Astrocyte (in vitro differentiated cells and primary cell): ENCODE measurements at regions not wholly inside any gene's neighbourhood (a gene's known extent, or its start where the extent isn't known, plus 50 kb on each side); places are given as distances from the start of the nearest gene placed in this dataset.

Experiments
- CTCF ChIP-seq: IDR thresholded peaks from 2 replicates; pipeline ENCODE4 v1.5.1; 2011; ENCODE audit warnings: low read depth, mild to moderate bottlenecking, inconsistent platforms, low read length, moderate library complexity; ENCODE audit not compliant: insufficient read depth
- EZH2 ChIP-seq: IDR thresholded peaks from 2 replicates; pipeline ENCODE4 v1.6.1; 2012; ENCODE audit warnings: mild to moderate bottlenecking, low read length, inconsistent platforms; ENCODE audit not compliant: insufficient read depth

GRCh38 chr18:28999726-29000125, 822.8 kb upstream of the CDH2 start:
- TF ChIP-seq CTCF (no peak), EZH2 (no peak)
